Astrocyte (in vitro differentiated cells and primary cell): ENCODE measurements at regions not wholly inside any gene's neighbourhood (a gene's known extent, or its start where the extent isn't known, plus 50 kb on each side); places are given as distances from the start of the nearest gene placed in this dataset.
A peak's percentile ranks its signal among the peaks of the same experiment; 100 is the strongest.

ENCODE experiments used
- DNase-seq: peaks from one replicate; pipeline ENCODE4 v3.0.0-alpha.2; 2010; ENCODE audit warnings: low read depth
- FAIRE-seq: peaks from 2 replicates; lab custom pipeline; 2011; peaks lifted over from hg19 to GRCh38; lab: Jason Lieb, UNC
- H2AFZ ChIP-seq: 2 replicates; pipeline ENCODE4 v1.6.0; 2012; ENCODE audit warnings: low read depth, low read length, inconsistent platforms
- H3K27ac ChIP-seq: 2 replicates; pipeline ENCODE4 v1.5.1; 2011; ENCODE audit warnings: low read depth, low read length, inconsistent platforms
- H3K27me3 ChIP-seq: 2 replicates; pipeline ENCODE4 v1.6.0; 2011; ENCODE audit warnings: low read length, inconsistent platforms; ENCODE audit not compliant: insufficient read depth
- H3K36me3 ChIP-seq: 2 replicates; pipeline ENCODE4 v1.5.1; 2011; ENCODE audit warnings: low read length, inconsistent platforms; ENCODE audit not compliant: insufficient read depth
- H3K4me1 ChIP-seq: 2 replicates; pipeline ENCODE4 v1.5.1; 2011; ENCODE audit warnings: low read length, inconsistent platforms; ENCODE audit not compliant: insufficient read depth
- H3K4me2 ChIP-seq: 2 replicates; pipeline ENCODE4 v1.6.0; 2012; ENCODE audit warnings: low read length, inconsistent platforms
- H3K4me3 ChIP-seq: 2 replicates; pipeline ENCODE4 v1.5.1; 2011; ENCODE audit warnings: low read depth, mild to moderate bottlenecking, low read length, inconsistent platforms; ENCODE audit not compliant: insufficient read depth
- H3K79me2 ChIP-seq: 2 replicates; pipeline ENCODE4 v1.6.0; 2012; ENCODE audit warnings: mild to moderate bottlenecking, low read length, inconsistent platforms; ENCODE audit not compliant: insufficient read depth
- H3K9ac ChIP-seq: 2 replicates; pipeline ENCODE4 v1.6.0; 2012; ENCODE audit warnings: mild to moderate bottlenecking, low read length, inconsistent platforms
- H3K9me3 ChIP-seq: 2 replicates; pipeline ENCODE4 v1.5.1; 2012; ENCODE audit warnings: low read depth, mild to moderate bottlenecking, low read length, inconsistent platforms; ENCODE audit not compliant: insufficient read depth
- H4K20me1 ChIP-seq: 2 replicates; pipeline ENCODE4 v1.6.0; 2012; ENCODE audit warnings: low read length, inconsistent platforms; ENCODE audit not compliant: insufficient read depth
- H3K27ac Mint-ChIP-seq: one replicate; pipeline ENCODE4 v1.8.0; 2021; ENCODE audit warnings: mild to moderate bottlenecking, mixed read lengths; ENCODE audit not compliant: unreplicated experiment
- H3K27me3 Mint-ChIP-seq: one replicate; pipeline ENCODE4 v1.8.0; 2021; ENCODE audit warnings: low read depth, mixed read lengths; ENCODE audit not compliant: unreplicated experiment
- H3K36me3 Mint-ChIP-seq: one replicate; pipeline ENCODE4 v1.8.0; 2021; ENCODE audit warnings: low read depth, mixed read lengths; ENCODE audit not compliant: unreplicated experiment
- H3K4me1 Mint-ChIP-seq: one replicate; pipeline ENCODE4 v1.8.0; 2021; ENCODE audit warnings: low read depth, mixed read lengths; ENCODE audit not compliant: unreplicated experiment
- H3K4me3 Mint-ChIP-seq: one replicate; pipeline ENCODE4 v1.8.0; 2021; ENCODE audit warnings: mild to moderate bottlenecking, moderate library complexity, mixed read lengths; ENCODE audit not compliant: unreplicated experiment
- H3K9me3 Mint-ChIP-seq: one replicate; pipeline ENCODE4 v1.8.0; 2021; ENCODE audit warnings: mild to moderate bottlenecking, mixed read lengths; ENCODE audit not compliant: unreplicated experiment
- EZH2 ChIP-seq: IDR thresholded peaks from 2 replicates; pipeline ENCODE4 v1.6.1; 2012; ENCODE audit warnings: mild to moderate bottlenecking, low read length, inconsistent platforms; ENCODE audit not compliant: insufficient read depth
- TF ChIP-seq, protein P1 (sequence below): IDR thresholded peaks from 2 replicates; pipeline ENCODE4 v1.5.1; 2011; ENCODE audit warnings: low read depth, mild to moderate bottlenecking, inconsistent platforms, low read length, moderate library complexity; ENCODE audit not compliant: insufficient read depth

DNA sequence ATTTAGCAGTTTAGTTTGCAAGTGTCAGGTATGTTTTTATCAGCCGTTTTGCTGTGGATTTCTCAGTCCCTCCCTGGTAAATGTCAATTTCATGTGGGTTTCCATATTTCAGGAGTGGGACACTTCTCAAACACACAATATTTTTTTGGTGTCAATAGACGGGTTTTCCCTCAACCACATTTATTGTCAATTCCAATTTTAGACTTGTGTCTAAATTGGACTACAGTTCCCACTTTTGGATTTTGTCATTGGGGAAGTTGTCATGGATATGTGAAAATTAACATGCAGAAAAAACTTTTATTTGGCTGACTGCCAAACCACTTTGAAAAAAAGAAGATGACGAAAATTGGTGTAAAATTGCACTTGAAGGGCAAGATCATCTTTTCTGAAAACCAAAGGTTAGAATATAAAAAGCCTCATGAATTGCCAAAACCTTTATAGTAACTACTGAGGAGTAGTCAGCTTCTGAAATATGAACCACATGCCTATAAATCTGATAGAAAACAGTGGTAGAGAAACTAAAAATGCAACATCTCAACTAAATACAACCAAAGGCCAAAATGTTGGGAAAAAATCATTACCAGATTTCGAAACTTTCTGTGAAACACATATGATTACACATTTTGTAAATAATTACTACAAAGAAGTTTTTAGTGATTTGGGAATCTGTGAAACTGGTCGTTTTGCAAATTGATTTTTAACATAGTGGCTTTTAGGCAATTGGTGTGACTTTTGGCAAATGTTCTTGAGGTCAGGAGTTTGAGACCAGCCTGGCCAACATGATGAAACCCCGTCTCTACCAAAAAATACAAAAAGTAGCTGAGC is 106.4 kb downstream of the BCL2L11 start:
- Histone ChIP-seq H3K27ac (no peak overlapping the region), H4K20me1 (peaks cover 12% of the 10 kb centered on the region), H3K9ac (no peak overlapping the region), H3K27me3 (no peaks in the 10 kb centered on the region), H2AFZ (no peak overlapping the region), H3K9me3 (no peaks in the 10 kb centered on the region), H3K4me1 (peaks cover 14% of the 10 kb centered on the region), H3K4me2 (no peak overlapping the region), H3K36me3 (no peaks in the 10 kb centered on the region), H3K79me2 (no peaks in the 10 kb centered on the region), H3K4me3 (no peak overlapping the region)
- H3K9me3 Mint-ChIP-seq = peaks cover 10% of the 10 kb centered on the region
- peak; percentile 53 for DNase-seq
- peak overlapping the region; percentile 30 for H3K4me3 Mint-ChIP-seq
- H3K27ac Mint-ChIP-seq = peak overlapping the region; percentile 95
- no peaks in the 10 kb centered on the region for H3K27me3 Mint-ChIP-seq
- peaks cover 7% of the 10 kb centered on the region for H3K36me3 Mint-ChIP-seq
- TF ChIP-seq, protein P1, sequence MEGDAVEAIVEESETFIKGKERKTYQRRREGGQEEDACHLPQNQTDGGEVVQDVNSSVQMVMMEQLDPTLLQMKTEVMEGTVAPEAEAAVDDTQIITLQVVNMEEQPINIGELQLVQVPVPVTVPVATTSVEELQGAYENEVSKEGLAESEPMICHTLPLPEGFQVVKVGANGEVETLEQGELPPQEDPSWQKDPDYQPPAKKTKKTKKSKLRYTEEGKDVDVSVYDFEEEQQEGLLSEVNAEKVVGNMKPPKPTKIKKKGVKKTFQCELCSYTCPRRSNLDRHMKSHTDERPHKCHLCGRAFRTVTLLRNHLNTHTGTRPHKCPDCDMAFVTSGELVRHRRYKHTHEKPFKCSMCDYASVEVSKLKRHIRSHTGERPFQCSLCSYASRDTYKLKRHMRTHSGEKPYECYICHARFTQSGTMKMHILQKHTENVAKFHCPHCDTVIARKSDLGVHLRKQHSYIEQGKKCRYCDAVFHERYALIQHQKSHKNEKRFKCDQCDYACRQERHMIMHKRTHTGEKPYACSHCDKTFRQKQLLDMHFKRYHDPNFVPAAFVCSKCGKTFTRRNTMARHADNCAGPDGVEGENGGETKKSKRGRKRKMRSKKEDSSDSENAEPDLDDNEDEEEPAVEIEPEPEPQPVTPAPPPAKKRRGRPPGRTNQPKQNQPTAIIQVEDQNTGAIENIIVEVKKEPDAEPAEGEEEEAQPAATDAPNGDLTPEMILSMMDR = no peak
- no peak for TF ChIP-seq EZH2
- H3K4me1 Mint-ChIP-seq = peaks cover 26% of the 10 kb centered on the region
- FAIRE-seq = no peak

- Histone ChIP-seq H3K4me2 (no peak overlapping the region), H3K4me3 (no peak overlapping the region), H2AFZ (no peak overlapping the region), H3K4me1 (peaks cover 14% of the 10 kb centered on the region), H3K9ac (no peak overlapping the region), H3K27ac (no peak overlapping the region), H3K36me3 (no peaks in the 10 kb centered on the region), H3K79me2 (no peaks in the 10 kb centered on the region), H3K27me3 (no peaks in the 10 kb centered on the region), H4K20me1 (peaks cover 12% of the 10 kb centered on the region), H3K9me3 (no peaks in the 10 kb centered on the region)
- H3K36me3 Mint-ChIP-seq = peaks cover 3% of the 10 kb centered on the region
- peak overlapping the region; percentile 95 for H3K27ac Mint-ChIP-seq
- peak; percentile 86 for DNase-seq
- no peaks in the 10 kb centered on the region for H3K27me3 Mint-ChIP-seq
- peaks cover 26% of the 10 kb centered on the region for H3K4me1 Mint-ChIP-seq
- H3K4me3 Mint-ChIP-seq = peak overlapping the region; percentile 30
- FAIRE-seq = no peak
- H3K9me3 Mint-ChIP-seq = peaks cover 8% of the 10 kb centered on the region
- TF ChIP-seq, protein P1 = no peak
- TF ChIP-seq EZH2 = no peak
Measured at GRCh38 chr2:111227716-111228141, 107.0 kb downstream of the BCL2L11 start.
